GM10266 (cell line): ENCODE measurements at regions not wholly inside any gene's neighbourhood (a gene's known extent, or its start where the extent isn't known, plus 50 kb on each side); places are given as distances from the start of the nearest gene placed in this dataset.

Experiments used
- DNase-seq: peaks from one replicate; pipeline ENCODE4 v3.0.0; 2012; ENCODE audit errors: extremely low spot score
- TF ChIP-seq, protein P1 (sequence below): IDR thresholded peaks from 2 replicates; pipeline ENCODE4 v1.5.1; 2012; ENCODE audit warnings: mild to moderate bottlenecking, low read depth; ENCODE audit not compliant: control insufficient read depth, insufficient read depth; ENCODE audit errors: missing control alignments

DNA sequence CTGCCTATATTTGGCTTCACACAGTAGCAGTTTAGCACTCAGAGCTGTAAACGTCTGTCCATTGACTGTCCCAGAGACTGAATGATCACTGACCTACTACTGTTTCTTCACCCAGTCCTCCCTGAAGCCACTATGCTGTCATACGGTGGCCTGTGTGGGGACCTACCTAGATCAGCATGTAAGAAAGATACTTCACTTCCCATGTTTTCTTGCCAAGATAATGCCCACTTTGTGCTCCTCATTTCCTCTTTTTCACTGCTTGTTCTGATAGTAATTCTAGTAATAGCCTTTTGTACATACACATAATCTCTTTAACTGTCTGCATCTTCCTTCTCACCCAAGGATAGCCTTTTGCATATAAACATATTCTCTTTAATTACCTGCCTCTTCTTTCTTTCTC lies 109.9 kb upstream of the TIAM2 start:
- DNase-seq, result no peak
- TF ChIP-seq, protein P1, sequence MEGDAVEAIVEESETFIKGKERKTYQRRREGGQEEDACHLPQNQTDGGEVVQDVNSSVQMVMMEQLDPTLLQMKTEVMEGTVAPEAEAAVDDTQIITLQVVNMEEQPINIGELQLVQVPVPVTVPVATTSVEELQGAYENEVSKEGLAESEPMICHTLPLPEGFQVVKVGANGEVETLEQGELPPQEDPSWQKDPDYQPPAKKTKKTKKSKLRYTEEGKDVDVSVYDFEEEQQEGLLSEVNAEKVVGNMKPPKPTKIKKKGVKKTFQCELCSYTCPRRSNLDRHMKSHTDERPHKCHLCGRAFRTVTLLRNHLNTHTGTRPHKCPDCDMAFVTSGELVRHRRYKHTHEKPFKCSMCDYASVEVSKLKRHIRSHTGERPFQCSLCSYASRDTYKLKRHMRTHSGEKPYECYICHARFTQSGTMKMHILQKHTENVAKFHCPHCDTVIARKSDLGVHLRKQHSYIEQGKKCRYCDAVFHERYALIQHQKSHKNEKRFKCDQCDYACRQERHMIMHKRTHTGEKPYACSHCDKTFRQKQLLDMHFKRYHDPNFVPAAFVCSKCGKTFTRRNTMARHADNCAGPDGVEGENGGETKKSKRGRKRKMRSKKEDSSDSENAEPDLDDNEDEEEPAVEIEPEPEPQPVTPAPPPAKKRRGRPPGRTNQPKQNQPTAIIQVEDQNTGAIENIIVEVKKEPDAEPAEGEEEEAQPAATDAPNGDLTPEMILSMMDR, result no peak

GRCh38 chr6:154886016-154886415 lies 109.1 kb upstream of the TIAM2 start:
- TF ChIP-seq, protein P1, result no peak
- no peak for DNase-seq

- DNase-seq, result no peak
- TF ChIP-seq, protein P1, result no peak
Observed at GRCh38 chr6:154886471-154886870, 108.6 kb upstream of the TIAM2 start.

DNA sequence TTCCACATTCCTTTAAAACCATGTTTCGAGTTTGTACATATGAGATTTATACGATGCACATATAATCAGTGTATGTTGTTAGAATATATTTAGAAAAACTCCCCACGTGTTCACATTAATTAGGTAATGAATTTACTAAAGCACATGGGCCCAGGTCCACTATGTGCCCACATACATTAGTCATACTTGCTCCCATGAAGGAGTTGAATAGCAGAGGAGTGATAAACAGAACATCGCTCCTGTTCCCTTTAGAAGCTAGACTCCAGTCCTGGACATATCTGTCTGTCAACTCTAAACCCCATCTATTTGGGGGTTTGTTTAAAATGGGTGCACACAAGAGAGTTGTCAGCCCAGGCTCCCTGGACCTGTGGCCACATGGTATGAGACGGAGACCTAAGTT lies 108.1 kb upstream of the TIAM2 start:
- TF ChIP-seq, protein P1, result no peak
- DNase-seq, result no peak

GRCh38 chr6:154888421-154889295 lies 106.5 kb upstream of the TIAM2 start:
- DNase-seq, result no peak

DNA sequence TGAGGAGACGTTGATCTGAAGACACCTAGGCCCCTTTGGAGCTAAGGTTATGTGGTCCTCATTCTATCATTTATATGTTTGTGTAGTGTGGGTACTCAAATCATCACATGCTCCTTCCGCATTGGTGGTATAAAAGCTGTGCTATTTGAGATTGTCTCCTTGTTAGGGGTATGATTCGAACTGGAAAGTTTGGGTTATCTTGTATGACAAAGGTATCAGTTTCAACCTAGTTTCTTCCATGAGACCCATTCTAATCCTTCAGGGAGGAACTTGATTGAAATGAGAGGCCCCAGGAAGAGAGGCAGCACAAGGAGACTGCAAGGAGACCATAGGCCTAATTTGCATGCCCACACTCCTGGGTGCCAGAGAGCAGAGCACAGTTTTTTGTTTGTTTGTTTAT lies 104.2 kb upstream of the TIAM2 start:
- no peak for DNase-seq
- TF ChIP-seq, protein P1, result no peak

More at GRCh38 chr6:154888421-154889295, 106.5 kb upstream of the TIAM2 start:
- TF ChIP-seq, protein P1, result no peak

GRCh38 chr6:154891901-154892300 lies 103.2 kb upstream of the TIAM2 start:
- DNase-seq, result no peak
- TF ChIP-seq, protein P1, result no peak
